ENCODE measurements at regions not wholly inside any gene's neighbourhood (a gene's known extent, or its start where the extent isn't known, plus 50 kb on each side); places are given as distances from the start of the nearest gene placed in this dataset.

GRCh38 chr1:30241681-30242080 lies 481.7 kb downstream of the MATN1 start:
- TF ChIP-seq FOXJ3 (CRISPR knock-in tag; IDR thresholded peaks at IDR 0.05; ENCODE audit: borderline replicate concordance) (no peak), TAF1 (CRISPR knock-in tag; IDR thresholded peaks at IDR 0.05) (no peak), DNMT1 (CRISPR knock-in tag; IDR thresholded peaks at IDR 0.05) (no peak), TCF12 (IDR thresholded peaks at IDR 0.05) (no peak), TCF12 (CRISPR knock-in tag; IDR thresholded peaks at IDR 0.05) (no peak), CTCF (CRISPR knock-in tag; IDR thresholded peaks at IDR 0.05) (no peak), CEBPG (CRISPR knock-in tag; IDR thresholded peaks at IDR 0.05) (no peak), ZNF260 (CRISPR knock-in tag; IDR thresholded peaks at IDR 0.05; ENCODE audit: borderline replicate concordance, low read depth) (no peak)
